HG02884 (cell line): ENCODE measurements at regions not wholly inside any gene's neighbourhood (a gene's known extent, or its start where the extent isn't known, plus 50 kb on each side); places are given as distances from the start of the nearest gene placed in this dataset.
"Not testable (repeated sequence)": the region's sequence is repeated elsewhere in the genome, so short reads cannot be mapped to it uniquely, and the experiment has no call there.

Source experiments
- ATAC-seq: cut with Tn5 transposase; IDR thresholded peaks from one replicate; pipeline ENCODE4 v1.9.1; 2021; ENCODE audit warnings: mild to moderate bottlenecking, moderate library complexity; ENCODE audit not compliant: unreplicated experiment

DNA sequence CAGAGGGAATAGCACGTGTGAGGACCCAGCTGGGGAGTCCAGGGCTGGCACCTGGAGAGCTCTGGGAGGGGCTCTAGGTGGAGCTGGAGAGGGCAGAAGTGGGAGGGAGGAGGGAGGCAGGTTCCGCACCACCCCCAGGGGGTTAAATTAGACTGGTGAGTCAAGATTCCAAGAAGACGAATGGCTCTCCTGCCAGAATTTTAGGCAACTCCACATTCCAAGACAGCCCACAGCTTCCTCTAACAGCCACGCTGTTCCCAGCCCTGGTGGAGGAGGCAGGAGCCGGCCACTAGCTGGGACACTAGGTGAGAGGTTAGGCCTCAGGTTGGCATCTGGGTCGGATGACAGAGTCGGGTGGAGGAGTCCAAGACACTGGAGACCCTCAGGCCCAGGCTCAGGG is 60.2 kb downstream of the TFAP2C start:
- no peak for ATAC-seq

DNA sequence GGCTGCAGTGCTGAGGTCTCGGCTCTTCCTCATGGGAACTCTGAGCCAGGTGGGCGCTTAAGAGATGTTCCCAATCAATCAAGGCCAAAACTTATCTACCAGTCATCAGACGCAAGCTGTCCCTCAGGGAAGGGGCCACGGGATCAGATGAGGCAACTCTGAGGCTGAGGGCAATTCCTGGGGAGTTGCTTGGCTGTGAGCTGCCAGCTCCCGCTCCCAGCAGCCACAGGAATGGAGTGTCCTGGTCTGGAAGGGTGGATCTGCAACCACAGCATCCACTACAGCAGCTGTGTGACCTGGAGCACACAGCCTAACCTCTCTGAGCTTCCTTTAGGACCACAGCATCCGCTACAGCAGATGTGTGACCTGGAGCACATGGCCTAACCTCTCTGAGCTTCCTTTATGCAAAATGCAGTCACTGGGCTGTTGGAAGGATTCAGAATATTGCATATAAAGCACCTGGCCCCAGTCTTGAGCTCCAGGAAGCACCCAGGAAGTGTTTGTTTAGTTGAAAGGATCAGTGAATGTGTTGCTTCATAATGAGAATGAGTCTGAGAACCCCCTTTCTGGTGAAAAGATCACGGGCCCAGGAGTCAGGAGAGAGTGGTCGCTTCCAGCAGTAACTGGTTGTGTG is 60.9 kb downstream of the TFAP2C start:
- ATAC-seq: no peak

DNA sequence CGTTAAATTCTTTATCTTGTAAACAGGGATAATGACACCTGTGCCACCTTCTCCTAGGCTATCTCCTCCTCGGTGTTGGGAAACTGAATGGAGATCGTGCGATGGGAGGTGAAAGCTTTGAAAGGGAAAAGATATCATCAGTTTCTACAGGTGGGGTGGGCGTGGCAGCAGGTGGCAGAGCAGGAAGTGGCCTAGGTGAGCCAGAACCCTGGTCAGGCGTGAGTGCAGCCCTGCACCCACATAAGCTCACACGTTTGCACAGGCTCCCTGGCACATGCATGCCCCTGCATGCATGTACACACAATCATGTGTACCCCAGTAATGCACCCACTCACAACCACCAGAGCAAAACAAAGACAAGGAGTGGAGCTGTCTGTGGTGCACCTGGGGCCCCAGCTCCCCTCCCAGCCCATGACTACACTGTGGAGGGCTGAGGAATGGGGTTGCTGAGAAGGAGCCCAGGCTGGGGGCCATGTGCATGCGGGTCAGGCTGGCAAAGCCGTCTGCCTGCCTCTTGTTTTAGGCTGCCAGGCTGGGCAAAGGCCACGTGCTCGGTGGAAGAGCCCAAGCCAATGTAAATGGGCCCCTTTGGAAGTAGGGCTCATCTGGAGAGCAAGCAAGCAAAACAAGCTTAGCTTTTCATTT is 61.5 kb downstream of the TFAP2C start:
- ATAC-seq: no peak

DNA sequence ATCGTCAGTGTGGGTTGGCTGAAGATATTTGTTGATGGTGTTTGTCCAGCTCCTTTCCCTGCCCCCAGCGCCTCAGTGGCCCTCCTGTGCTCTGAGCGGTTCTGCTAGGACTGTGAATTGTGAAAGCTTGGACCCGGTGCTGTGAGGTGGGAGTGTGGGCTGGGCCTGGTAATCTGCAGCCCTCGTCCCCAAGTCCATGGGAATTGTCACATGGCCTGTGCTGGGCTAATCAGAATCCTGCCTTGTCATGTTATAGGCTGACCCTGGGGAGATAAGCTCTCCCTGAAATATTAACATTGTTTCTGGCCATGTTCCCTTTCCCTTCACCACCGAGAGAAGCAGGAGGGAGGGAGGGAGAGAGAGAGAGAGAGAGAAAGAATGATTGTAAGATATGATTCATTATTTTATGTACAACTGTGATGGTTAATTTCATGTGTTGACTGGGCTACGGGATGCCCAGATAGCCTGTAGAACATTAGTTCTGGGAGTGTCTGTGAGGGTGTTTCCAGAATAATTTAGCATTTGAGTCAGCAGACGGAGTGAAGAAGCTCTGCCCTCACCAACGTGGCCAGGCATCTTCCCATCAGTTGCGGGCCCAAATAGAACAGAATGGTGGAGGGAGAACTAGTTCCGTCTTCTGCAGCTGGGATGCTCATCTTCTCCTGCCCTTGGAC is 62.4 kb downstream of the TFAP2C start:
- no peak for ATAC-seq

DNA sequence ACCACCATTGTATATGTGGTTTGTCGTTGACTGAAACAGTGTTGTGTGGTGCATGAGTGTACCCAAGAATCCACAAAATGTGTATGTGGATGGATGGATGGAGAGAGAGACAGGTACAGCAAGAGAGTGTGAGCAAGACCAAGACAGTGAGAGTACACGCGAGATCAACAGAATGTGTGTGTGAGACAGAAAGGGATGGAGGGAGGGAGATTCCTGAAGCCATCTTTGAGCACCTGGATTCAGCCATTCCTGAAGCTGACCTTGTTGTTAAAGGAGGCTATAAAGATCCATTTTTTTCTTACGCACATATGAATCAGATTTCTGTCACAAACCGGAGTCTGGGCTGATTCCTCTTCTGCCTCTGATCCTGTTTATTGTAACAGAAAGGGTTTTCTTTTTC is 64.1 kb downstream of the TFAP2C start:
- no peak for ATAC-seq

DNA sequence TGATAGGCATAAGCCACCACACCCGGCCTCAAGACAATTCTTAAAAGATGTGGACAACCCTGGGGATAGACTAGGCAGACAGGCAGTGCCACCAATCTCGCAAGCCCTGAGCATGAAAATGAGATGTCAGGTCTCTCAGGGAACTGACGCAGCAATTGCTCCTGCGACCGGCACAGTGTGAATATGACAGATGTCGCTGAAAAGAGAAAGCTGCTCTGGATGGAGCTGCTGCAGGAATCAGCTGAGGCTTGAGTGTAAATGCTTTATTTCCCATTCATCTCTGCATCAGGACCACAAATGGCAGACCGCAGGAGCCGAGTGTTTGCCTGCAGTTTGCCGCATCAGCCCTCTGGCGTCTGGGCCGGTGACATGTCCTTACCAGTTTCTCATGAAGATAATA is 68.4 kb downstream of the TFAP2C start:
- no peak for ATAC-seq

DNA sequence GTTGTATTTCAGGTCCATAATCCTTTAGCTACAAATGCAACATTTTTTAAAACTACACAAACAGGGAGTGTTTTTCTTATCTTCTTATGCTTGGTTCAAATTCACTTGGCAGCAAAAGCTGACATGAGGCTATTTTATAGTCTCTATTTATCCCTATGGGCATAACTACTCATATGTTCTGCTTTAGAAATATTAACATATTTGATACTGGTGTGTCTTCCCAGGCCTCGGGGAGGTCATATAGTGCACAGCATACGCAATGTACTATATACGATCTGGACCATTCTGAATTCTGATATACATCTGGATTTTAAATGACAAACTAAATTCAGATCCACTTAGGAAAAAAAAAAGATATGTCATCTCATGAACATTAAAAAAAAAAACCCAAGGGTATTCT is 69.2 kb downstream of the TFAP2C start:
- ATAC-seq: no peak

DNA sequence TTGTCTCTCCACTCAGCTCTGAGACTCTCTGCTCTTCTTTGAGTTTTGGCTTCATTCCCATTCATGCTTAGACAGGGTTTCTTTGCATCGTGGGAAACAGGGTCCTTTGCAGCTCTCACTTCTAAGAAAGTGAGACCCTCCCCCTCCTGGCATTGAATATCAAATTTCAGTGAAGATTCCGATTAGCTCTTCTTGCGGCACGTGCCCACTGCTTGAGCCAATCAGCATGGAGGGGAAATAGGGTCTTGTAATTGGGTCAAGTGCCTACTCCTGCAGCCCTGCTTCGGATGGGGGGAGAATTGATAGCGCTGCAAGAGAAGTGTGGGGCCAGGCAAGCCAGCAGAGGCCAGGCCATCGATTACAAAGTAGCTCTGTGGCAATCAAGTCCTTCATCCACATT is 69.6 kb downstream of the TFAP2C start:
- ATAC-seq: no peak

DNA sequence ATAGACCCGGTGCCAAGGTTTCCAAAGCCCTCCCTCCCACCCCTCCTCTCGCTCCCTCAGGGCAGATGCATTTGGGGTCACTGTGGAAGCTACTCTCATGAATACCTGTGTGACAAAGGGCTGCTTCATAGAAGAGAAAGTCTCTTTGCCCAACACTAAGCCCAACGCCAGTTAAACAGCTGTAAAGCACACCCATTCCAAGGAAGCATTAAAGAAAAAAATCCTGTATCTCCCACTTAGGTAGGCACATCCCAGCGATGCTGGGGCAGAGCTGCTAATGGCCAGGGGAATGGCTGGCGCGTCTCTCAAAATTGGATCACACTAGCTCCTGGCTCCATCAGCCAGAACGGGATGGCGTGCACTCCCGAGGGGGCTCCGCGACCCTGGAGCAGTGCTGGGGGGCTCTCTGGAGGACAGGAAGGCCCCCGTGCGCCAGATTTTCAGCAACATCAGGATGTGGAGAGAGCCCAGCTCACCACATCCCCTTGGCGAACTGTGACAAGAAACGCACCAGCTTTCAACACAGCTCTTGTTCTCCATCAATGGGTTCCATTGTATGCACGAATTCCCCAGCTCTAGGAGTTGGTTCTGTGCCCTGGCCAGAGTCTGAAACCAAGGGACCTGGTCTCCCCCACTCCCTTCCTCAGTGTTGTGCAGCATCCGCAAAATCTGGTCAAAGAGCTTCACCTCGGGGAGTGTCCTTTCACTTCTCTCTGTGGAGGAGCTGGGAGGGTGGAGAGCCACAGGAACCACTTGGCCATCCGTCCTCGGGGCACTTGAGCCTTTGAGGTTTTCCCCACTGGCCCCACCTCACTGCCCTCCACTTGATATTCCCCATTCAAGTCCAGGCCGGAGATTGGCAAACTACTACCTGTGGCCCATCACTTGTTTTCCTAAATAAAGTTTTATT is 74.1 kb downstream of the TFAP2C start:
- ATAC-seq: no peak

DNA sequence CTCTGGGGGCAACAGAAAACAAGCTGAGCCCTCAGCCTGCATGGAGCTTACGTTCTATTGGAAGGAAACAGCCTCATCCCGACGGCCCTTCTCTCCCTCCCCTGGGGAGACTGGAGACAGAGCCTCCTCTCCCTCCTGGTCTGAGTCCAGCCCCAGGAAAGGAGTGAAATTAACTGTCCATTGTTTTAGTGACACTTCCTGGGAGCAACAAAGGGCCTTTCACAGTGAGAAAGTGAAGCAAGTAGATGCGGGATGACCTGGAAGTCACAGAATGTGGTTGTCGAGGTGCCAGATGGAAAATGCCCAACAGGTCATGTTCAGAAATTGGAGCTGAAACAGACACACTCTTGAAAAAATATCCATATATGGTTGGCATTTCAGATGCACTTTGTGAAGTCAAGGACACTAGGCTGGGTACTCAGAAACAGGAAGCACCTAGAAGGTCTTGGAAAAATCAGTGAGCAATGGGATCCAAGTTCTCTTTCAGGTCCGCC is 77.8 kb downstream of the TFAP2C start:
- no peak for ATAC-seq

DNA sequence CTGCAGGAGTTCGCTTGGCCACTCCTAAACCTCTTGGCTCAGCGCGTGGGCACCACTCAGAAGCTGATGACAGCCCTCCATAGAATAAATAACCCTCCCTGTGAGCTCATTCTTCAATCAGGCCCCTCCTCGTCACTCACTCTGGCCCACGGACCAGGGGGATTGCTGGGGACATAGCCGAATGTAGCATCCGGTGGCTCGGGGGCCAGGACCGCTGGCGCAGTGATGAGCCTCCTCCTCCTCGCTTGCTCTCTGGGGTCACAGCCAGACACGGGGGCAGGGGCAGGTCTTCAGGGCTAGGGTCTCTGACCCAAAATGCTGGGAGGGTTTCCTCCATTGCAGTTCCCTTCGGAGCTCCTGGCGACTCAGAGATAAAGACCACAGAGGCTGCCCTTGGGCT is 79.9 kb downstream of the TFAP2C start:
- ATAC-seq: no peak

DNA sequence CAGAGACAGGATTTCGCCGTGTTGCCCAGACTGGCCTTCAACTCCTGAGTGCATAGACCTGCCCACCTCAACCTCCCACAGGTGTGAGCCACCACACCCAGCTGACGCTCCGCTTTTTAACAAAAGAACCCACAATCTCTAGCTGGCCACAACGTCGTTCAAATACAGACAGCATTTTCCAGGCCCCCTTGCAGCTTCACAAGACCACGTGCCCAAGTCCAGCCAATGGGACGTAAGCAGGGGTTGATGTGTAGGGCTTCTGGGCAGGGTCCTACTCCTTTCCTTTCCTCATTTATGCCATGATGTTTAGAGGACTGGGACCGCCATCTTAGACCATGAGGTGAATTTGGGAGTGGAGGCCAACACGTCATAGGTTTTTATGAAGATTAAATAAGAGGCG is 81.0 kb downstream of the TFAP2C start:
- ATAC-seq: no peak

DNA sequence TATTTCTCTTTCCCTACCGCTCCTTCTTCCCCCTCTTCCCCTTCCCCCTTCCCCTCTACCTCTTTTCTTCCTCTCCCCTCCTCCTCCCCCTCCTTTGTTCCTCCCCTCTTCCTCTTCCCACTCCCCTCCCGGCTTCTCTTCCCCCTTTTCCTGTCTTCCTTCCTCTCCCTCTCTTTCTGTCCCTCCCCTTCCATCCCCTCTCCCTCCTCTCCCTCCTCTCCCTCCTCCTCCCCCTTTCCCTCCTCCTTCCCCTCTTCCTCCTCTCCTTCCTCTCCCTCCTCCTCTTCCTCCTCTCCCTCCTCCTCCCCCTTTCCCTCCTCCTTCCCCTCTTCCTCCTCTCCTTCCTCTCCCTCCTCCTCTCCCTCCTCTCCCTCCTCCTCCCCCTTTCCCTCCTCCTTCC is 81.5 kb downstream of the TFAP2C start:
- not testable (repeated sequence) for ATAC-seq

DNA sequence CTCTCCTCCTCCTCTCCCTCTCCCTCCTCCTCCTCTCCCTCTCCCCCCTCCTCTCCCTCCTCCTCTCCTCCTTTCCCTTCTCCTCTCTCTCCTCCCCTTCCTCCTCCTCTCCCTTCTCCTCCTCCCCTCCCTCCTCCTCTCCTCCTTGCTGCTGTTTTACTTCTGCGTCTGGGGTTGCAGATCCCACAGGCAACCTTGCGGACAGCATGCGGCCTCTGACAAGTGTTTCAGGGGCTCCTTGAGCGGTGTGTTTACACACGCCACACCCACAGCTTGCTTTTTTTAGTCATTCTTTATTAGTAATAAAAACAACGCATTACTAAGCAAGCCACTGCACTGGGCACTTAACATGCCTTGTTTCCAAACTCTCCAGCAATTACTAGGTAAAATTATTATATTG is 81.9 kb downstream of the TFAP2C start:
- no peak for ATAC-seq

DNA sequence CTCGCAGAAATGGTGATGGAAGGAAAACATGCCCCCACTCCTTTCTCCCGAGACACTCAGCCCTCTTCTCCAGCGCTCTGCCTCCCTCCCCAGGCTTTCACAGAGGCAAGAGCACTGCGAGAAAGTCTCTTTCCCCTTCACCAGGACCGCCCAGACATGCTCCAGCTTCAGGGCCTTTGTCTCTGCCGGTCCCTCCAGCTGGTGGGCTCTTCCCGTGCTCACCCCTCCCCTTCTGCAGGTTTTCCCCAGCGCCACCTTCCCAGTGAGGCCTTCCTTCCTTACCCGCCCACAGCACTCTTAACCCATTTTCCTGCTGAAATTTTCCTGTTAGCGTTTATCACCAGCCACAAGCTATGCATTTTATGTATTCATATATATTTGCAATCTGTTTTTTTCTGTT is 86.2 kb downstream of the TFAP2C start:
- ATAC-seq: no peak

DNA sequence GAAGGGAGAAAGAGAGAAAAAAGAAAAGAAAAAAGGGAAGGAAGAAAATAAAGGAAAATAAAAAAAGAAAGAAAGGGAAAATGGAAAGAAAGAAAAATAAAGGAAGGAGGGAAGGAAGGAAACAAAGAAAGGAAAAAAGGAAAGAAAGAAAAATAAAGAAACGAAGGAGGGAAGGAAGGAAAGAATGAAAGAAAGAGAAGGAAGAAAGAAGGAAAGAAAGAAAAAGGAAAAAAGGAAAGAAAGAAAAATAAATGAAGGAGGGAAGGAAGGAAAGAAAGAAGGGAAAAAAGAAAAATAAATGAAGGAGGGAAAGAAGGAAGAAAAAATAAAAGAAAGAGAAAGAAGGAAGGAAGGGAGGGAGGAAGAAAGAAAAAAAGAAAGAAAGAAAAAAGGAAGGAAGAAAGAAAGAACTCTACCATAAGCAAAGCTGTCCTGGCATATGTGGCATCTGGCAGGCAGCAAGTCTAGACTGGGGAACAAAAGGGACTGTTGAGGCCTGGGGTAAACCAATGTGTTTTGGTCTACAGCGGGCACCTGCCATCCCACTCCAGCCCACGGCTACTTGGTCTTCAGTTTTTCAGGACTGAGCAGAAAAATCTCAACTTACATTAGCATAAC is 86.9 kb downstream of the TFAP2C start:
- no peak for ATAC-seq

DNA sequence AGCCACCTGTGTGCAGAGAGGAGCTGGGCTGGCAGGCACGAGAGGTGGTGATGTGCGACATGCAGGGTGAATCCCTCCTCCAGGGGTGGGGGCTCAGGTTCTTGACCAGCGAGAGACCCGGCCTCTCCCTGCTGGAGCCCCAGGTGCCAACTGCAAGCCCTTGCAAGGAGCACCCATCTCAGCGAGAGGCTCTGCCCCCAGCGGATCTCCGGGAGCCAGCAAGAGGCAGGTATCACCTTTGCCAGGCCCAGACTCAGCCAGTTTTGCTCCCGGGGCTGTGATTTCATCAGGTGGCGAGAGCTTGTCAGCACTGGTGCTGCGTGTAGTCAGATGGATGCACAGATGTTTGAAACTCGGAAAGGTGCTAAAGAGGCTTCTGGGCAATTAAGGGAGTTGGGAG is 87.7 kb downstream of the TFAP2C start:
- no peak for ATAC-seq

DNA sequence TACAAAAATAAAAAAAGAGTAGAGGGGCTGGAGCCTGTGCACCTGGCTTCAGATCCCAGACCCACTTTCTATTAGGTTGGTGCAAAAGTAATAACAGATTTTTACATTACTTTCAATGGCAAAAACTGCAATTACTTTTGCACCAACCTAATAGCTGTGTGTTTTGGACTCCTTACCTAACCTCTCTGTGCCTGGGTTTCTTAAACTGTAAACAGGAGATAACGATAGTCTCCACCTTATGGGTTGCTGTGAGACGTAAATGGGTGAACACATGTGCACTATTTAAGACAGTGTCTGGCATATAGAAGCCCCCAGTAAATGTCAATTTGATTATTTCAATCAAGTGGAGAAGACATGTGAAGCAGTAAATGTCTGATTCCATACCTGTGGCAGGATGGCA is 89.7 kb downstream of the TFAP2C start:
- ATAC-seq: no peak

DNA sequence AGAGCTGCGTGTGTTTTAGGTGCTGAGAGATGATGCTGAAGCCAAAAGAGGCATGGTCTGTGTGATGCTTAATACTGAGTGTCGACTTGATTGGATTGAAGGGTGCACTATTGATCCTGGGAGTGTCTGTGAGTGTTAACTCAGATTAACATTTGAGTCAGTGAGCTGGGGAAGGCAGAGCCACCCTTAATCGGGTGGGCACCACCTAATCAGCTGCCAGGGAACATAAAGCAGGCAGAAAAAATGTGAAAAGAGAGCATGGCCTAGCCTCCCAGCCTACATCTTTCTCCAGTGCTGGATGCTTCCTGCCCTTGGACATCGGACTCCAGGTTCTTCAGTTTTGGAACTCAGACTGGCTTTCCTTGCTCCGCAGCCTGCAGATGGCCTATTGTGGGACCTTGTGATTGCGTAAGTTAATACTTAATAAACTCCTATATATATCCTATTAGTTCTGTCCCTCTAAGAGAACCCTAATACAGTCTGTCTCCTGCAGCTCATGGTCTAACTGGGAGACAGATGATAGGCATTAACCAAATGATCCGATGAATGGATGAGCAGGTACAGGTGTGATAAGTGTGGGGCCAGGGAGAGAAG is 91.6 kb downstream of the TFAP2C start:
- no peak for ATAC-seq

DNA sequence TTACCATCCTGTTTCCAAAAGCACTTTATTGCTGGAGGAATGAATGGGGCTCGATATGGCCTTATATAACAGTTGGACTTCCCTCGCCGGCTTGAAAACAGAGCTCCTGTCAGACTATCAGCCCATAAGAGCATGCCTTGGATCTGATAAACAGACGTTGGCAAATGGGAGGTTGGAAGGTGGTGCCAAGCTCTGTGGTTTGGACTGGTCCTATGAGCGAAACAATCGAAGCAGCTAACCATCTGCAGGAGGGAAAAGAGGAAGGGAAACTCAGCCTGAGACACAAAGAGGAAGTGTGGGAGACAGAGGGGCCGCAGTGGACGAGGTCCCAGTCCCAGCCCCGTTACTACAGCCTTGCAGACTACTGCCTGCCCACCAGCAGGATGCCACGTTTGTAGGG is 92.9 kb downstream of the TFAP2C start:
- ATAC-seq: no peak

DNA sequence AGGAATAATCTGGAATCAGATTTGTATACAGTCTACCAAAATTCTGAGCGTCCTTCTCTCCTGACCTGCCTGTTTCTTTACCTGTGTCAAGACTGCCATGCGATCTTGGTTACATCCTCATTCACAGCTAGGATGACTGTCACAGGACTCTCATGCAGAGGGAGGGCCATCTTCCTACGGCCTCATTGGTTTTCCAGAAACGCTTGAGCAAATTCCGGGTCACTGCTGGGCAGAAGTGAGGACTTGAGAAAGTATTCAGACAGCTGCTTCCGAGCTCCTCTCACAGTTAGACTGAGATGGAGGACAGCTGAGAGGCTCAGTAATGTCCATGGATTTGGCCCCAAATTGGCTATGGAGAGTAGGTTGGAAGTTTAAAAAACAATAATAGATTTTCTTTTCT is 94.2 kb downstream of the TFAP2C start:
- ATAC-seq: no peak
